MG63 (cell line): ENCODE measurements at regions not wholly inside any gene's neighbourhood (a gene's known extent, or its start where the extent isn't known, plus 50 kb on each side); places are given as distances from the start of the nearest gene placed in this dataset.
"Not testable (repeated sequence)": the region's sequence is repeated elsewhere in the genome, so short reads cannot be mapped to it uniquely, and the experiment has no call there.

ENCODE experiments used
- DNase-seq: peaks from one replicate; pipeline ENCODE4 v3.0.0-alpha.2; 2020
- H3K27me3 ChIP-seq: fragments of 250-450 bp; sonication (Bioruptor Pico); 2 replicates; pipeline ENCODE4 v1.5.1; 2020; ENCODE audit warnings: mild to moderate bottlenecking, moderate library complexity
- H3K36me3 ChIP-seq: fragments of 250-450 bp; sonication (Bioruptor Pico); 2 replicates; pipeline ENCODE4 v1.5.1; 2020; ENCODE audit warnings: mild to moderate bottlenecking, moderate library complexity
- H3K4me3 ChIP-seq: fragments of 250-450 bp; sonication (Bioruptor Pico); 2 replicates; pipeline ENCODE4 v1.5.1; 2020; ENCODE audit warnings: mild to moderate bottlenecking, moderate library complexity
- H3K9me3 ChIP-seq: fragments of 250-450 bp; sonication (Bioruptor Pico); 2 replicates; pipeline ENCODE4 v1.5.1; 2020; ENCODE audit warnings: mild to moderate bottlenecking, moderate library complexity

DNA sequence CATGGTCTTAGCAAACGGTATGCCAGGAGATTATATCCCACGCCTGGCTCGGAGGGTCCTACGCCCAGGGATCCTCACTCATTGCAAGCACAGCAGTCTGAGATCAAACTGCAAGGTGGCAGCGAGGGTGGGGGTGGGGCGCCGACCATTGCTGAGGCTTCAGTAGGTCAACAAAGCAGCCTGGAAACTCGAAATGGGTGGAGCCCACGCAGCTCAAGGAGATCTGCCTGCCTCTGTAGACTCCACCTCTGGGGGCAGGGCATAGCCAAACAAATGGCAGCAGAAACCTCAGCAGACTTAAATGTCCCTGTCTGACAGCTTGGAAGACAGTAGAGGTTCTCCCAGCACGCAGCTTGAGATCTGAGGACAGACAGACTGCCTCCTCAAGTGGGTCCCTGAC, 172.7 kb upstream of the IRAK1BP1 start:
- not testable (repeated sequence) for DNase-seq, H3K4me3 ChIP-seq, H3K9me3 ChIP-seq, H3K27me3 ChIP-seq, H3K36me3 ChIP-seq

DNA sequence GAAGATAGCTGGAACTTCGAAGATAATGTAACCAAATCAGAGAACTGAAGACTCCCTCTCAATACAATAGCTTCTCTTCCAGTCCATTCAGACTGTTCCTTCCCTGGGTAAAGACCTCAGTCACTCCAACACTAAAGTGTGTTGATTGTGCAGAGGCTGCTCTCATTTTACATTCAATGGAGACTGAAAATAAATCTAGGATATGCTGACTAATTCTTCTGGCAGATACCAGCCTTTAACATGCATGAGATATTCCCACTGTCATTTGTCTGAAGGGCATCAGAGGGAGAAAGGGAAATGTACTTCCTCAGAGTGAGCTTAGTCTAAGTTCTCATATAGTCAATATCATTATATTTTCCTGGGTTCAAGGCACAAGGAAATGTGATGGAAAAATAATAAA, 166.4 kb upstream of the IRAK1BP1 start:
- Histone ChIP-seq H3K4me3 (no peak overlapping the region), H3K27me3 (no peaks in the 10 kb centered on the region), H3K36me3 (no peaks in the 10 kb centered on the region), H3K9me3 (no peaks in the 10 kb centered on the region; the same call in 1 of the 2 replicates)
- DNase-seq: no peak

DNA sequence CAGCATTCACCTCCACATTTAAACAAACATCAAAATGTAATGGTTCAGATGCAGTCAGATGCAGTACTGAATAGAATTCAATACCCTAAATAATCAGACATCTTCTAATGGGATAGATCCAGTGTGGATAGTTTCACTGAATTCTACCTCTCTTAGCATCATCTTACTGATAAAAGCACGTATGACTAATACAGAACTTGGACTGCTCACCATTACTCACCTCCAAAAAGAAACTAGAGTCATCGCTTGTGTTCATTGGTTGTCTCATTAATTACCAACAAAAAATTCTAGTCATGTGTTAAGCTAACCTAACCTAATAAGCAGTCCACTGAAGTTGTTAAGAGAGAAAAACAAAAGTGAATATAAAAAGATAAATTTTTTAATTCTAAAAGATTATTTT, 165.9 kb upstream of the IRAK1BP1 start:
- Histone ChIP-seq H3K4me3 (no peak overlapping the region), H3K9me3 (no peaks in the 10 kb centered on the region; the same call in 1 of the 2 replicates), H3K36me3 (no peaks in the 10 kb centered on the region), H3K27me3 (no peaks in the 10 kb centered on the region)
- DNase-seq: no peak

DNA sequence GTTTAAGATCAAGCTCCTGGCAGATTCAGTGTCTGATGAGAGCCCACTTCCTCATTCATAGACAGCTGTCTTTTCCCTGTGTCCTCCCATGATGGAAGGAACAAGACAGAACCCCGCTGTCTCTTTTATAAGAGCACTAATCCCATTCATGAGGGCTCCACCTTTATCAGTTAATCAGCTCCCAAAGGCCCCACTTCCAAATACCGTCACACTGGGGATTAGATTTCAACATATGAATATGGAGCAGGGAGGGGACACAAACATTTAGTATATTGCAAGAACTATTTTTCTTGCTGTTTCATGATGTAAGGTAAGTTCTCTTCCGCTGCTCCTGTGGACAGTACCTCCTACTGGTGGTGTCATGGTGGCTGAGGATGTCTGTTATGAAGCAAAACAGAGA, 158.3 kb upstream of the IRAK1BP1 start:
- H3K9me3 ChIP-seq: no peaks in the 10 kb centered on the region
- H3K4me3 ChIP-seq: no peak overlapping the region
- no peaks in the 10 kb centered on the region for H3K27me3 ChIP-seq
- no peak for DNase-seq
- H3K36me3 ChIP-seq: no peaks in the 10 kb centered on the region

DNA sequence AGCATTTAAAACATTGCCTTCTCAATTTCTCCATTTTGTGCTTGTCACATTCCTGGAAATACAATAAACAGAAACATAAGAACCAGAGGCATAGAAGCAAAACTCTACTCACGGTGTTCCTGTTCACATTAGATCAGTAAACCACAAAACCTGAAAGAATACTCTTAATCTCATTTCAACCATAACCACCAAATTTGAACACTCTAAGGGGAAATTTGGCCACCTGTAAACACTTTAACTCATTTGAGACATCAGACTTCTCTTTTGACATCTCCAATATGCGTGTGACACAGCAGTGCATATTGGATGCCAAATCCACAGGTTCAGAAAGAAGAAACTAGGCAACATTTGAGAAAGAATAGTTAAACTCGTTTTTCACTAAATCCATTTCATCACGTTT, 153.8 kb upstream of the IRAK1BP1 start:
- H3K4me3 ChIP-seq: no peak overlapping the region
- H3K36me3 ChIP-seq: no peaks in the 10 kb centered on the region
- no peaks in the 10 kb centered on the region for H3K27me3 ChIP-seq
- H3K9me3 ChIP-seq: no peaks in the 10 kb centered on the region
- DNase-seq: no peak

DNA sequence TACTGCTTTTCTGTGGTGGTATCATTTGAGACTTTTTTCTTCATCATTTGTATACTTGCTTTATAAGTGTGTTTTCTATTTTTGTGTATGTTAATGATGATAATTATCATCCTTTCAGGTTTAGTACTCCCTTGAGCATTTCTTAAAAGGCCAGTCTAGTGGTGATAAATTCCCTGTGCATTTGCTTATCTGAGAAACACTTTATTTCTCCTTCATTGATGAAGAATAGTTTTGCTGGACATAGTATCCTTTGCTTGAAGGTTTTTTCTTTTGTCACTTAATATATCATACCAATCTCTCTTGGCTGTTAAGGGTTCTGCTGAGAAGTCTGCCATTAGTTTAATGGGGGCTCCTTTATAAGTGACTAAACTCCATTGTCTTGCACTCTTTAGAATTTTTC, 123.2 kb upstream of the IRAK1BP1 start:
- Histone ChIP-seq H3K36me3 (no peaks in the 10 kb centered on the region), H3K9me3 (peaks cover 25% of the 10 kb centered on the region)

DNA sequence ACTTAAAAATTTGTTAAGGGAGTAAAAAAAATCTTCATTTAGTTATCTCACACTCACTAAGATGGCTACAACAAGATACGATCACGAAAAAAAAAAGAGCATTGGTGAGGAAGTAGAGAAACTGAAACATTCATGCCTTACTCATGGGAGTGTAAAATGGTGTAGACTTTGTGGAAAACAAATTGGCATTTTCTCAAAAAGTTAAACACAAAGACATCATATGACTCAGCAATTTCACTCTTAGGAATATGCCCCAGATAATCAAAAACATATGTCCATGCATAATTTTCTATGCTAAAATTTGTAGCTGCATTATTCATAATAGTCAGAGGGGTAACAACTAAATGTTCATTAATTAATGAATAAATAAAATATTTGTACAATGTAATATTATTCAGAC, 120.9 kb upstream of the IRAK1BP1 start:
- Histone ChIP-seq H3K9me3 (peaks cover 25% of the 10 kb centered on the region), H3K36me3 (no peaks in the 10 kb centered on the region)
- DNase-seq: no peak

More for the DNA sequence above, 123.2 kb upstream of the IRAK1BP1 start:
- DNase-seq: no peak
- Histone ChIP-seq H3K27me3 (no peaks in the 10 kb centered on the region), H3K4me3 (no peak overlapping the region)

DNA sequence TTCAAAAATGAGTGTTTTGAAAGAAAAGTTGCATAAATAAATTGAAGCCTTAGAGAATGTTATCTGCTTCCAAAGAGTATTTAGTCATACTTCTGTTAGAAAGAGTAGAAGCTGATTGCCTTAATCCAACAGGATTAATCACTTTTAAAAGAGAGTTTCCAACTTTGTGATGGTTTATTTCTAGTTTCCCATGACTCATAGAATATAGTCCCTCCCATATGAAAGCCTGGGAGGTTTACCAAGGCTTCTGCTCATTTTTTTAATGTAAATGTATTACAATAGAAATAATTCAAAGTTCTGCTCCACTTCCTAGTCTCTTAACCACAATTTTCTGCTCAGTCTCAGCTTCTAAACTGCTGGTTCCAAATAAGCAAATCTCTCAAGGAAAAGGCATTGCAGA, 118.0 kb upstream of the IRAK1BP1 start:
- H3K9me3 ChIP-seq: peaks cover 21% of the 10 kb centered on the region
- no peak for DNase-seq
- no peaks in the 10 kb centered on the region for H3K36me3 ChIP-seq
- H3K27me3 ChIP-seq: no peaks in the 10 kb centered on the region
- H3K4me3 ChIP-seq: no peak overlapping the region

More for the DNA sequence above, 120.9 kb upstream of the IRAK1BP1 start:
- Histone ChIP-seq H3K4me3 (no peak overlapping the region), H3K27me3 (no peaks in the 10 kb centered on the region)

DNA sequence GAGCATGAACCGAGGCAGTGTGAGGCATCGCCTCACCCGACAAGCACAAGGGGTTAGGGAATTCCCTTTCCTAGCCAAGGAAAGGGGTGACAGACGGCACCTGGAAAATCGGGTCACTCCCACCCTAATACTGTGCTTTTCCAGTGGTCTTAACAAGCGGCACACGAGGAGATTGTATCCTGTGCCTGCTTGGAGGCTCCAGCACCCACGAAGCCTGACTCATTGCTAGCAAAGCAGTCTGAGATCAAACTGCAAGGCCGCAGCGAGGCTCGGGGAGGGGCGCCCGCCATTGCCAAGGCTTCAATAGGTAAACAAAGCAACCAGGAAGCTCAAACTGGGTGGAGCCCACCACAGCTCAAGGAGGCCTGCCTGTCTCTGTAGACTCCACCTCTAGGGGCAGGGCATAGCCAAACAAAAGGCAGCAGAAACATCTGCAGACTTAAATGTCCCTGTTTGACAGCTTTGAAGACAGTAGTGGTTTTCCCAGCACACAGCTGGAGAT, 109.0 kb upstream of the IRAK1BP1 start:
- H3K27me3 ChIP-seq, H3K4me3 ChIP-seq, H3K36me3 ChIP-seq, DNase-seq, H3K9me3 ChIP-seq: not testable (repeated sequence)

DNA sequence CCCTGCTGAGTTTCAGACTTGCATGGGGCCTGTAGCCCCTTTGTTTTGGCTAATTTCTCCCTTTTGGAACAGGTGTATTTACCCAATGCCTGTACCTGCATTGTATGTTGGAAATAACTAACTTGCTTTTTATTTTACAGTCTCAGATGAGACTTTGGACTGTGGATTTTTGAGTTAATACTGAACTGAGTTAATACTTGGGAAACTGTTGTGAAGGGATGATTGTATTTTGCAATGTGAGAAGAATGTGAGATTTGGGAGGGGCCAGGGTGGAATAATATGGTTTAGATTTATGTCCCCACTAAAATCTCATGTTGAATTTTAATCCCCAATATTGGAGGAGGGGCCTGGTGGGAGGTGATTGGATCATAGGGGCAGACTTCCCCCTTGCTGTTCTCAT, 99.1 kb upstream of the IRAK1BP1 start:
- Histone ChIP-seq H3K36me3 (no peaks in the 10 kb centered on the region), H3K27me3 (no peaks in the 10 kb centered on the region), H3K9me3 (no peaks in the 10 kb centered on the region), H3K4me3 (no peak overlapping the region)
- no peak for DNase-seq

DNA sequence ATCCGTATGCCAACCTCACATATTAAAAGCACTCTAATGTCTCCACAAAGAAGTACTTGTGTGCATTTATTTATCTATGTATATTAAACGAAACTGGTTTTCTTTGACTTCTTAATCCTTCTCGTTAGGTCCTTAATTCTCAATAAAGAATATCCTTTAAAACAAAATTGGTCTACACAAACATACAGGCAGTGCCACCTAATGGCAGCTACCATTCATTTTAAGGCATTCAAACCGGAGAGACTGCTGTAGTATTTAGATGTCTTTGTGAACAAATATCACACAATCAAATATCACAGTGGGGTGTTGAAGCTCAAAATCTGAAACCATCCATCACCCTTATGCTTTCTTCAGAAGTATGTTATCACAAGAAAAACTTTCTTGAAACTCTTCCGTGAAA, 96.6 kb upstream of the IRAK1BP1 start:
- Histone ChIP-seq H3K27me3 (no peaks in the 10 kb centered on the region), H3K9me3 (no peaks in the 10 kb centered on the region), H3K4me3 (no peak overlapping the region), H3K36me3 (no peaks in the 10 kb centered on the region)
- no peak for DNase-seq

DNA sequence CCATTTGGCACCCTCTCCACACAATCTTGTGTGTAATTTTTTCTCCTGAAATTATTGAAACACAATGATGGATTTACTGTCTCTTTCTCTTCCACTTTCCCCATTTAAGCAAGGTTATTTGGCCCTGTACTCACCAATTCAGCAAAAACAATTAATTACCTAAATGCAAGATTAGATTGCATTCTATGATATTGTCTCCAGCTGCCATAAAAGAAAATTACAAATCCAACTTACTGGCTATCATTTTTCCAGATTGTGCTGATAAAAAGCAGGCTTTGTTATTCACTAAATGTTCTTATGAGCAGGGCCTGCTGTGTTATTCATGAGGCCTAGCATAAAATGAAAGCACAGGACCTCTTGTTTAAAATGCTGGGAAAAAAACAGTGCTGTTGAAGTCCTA, 95.8 kb upstream of the IRAK1BP1 start:
- no peak for DNase-seq
- no peaks in the 10 kb centered on the region for H3K36me3 ChIP-seq
- H3K4me3 ChIP-seq: no peak overlapping the region
- no peaks in the 10 kb centered on the region for H3K9me3 ChIP-seq
- no peaks in the 10 kb centered on the region for H3K27me3 ChIP-seq

DNA sequence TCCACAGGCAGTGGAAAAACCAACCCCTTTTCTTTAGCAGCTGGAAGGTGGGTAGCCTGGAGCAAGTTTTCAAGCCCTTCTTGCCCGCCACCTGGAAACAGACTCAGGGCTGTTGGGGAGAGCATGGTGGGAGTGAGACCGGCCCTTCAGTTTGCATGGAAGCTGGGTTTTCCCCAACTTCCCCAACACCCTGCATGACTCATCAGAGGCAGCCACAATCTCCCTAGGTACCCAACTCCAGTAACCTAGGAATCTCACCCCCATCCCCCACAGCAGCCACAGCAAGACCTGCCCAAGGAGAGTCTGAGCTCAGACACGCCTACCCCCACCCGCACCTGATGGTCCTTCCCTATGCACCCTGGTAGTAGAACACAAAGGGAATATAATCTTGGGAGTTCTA, 86.3 kb upstream of the IRAK1BP1 start:
- no peak for DNase-seq
- no peaks in the 10 kb centered on the region for H3K27me3 ChIP-seq

DNA sequence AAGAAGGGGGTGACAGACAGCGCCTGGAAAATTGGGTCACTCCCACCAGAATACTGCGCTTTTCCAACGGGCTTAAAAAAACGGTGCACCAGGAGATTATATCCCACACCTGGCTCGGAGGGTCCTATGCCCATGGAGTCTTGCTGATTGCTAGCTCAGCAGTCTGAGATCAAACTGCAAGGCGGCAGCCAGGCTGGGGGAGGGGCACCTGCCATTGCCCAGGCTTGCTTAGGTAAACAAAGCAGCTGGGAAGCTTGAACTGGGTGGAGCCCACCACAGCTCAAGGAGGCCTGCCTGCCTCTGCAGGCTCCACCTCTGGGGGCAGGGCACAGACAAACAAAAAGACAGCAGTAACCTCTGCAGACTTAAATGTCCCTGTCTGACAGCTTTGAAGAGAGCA, 84.0 kb upstream of the IRAK1BP1 start:
- H3K9me3 ChIP-seq, DNase-seq, H3K27me3 ChIP-seq, H3K36me3 ChIP-seq, H3K4me3 ChIP-seq: not testable (repeated sequence)

More for the DNA sequence above, 86.3 kb upstream of the IRAK1BP1 start:
- Histone ChIP-seq H3K9me3 (no peaks in the 10 kb centered on the region), H3K4me3 (no peak overlapping the region), H3K36me3 (no peaks in the 10 kb centered on the region)

DNA sequence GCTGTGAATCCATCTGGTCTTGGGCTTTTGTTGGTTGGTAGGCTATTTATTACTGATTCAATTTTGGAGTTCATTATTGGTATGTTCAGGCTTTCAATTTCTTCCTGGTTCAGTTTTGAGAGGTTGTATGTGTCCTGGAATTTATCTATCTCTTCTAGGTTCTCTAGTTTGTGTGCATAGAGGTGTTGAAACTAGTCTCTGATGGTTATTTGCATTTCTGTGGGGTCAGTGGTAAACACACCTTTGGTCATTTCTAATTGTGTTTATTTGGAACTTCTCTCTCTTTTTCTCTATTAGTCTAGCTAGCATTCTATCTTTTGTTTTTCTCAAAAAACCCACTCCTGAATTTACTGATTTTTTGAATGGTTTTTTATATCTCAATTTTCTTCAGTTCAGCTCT, 70.1 kb upstream of the IRAK1BP1 start:
- no peak for DNase-seq
- Histone ChIP-seq H3K27me3 (no peaks in the 10 kb centered on the region), H3K9me3 (peaks cover 5% of the 10 kb centered on the region; the same call in 1 of the 2 replicates), H3K4me3 (no peak overlapping the region), H3K36me3 (no peaks in the 10 kb centered on the region)

DNA sequence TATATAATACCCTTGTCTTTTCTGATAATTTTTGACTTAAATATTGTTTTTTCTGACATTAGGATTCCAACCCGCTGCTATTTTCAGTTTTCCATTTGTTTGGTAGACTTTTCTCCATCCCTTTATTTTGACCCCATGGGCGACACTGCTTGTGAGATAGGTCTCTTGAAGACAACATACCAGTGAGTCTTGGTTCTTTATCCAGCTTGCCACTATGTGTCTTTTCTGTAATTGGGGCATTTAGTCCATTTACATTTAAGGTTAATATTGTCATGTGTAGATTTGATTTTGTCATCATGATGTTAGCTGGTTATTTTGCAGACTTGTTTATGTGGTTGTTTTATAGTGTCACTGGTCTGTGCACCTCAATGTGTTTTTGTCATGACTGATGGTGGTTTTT, 67.7 kb upstream of the IRAK1BP1 start:
- no peak for DNase-seq
- Histone ChIP-seq H3K9me3 (peaks cover 7% of the 10 kb centered on the region), H3K36me3 (no peaks in the 10 kb centered on the region), H3K4me3 (no peak overlapping the region), H3K27me3 (no peaks in the 10 kb centered on the region)

DNA sequence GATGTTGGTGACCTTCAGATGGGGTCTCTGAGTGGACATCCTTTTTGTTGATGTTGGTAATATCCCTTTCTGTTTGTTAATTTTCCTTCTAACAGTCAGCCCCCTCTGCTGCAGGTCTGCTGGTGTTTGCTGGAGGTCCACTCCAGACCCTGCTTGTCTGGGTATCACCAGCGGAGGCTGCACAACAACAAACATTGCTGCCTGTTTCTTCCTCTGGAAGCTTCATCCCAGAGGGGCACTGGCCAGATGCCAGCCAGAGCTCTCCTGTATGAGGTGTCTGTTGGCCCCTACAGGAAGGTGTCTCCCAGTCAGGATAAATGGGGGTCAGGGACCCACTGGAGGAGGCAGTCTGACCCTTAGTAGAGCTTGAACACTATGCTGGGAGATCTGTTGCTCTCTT, 60.6 kb upstream of the IRAK1BP1 start:
- H3K36me3 ChIP-seq, H3K4me3 ChIP-seq, DNase-seq, H3K27me3 ChIP-seq, H3K9me3 ChIP-seq: not testable (repeated sequence)

DNA sequence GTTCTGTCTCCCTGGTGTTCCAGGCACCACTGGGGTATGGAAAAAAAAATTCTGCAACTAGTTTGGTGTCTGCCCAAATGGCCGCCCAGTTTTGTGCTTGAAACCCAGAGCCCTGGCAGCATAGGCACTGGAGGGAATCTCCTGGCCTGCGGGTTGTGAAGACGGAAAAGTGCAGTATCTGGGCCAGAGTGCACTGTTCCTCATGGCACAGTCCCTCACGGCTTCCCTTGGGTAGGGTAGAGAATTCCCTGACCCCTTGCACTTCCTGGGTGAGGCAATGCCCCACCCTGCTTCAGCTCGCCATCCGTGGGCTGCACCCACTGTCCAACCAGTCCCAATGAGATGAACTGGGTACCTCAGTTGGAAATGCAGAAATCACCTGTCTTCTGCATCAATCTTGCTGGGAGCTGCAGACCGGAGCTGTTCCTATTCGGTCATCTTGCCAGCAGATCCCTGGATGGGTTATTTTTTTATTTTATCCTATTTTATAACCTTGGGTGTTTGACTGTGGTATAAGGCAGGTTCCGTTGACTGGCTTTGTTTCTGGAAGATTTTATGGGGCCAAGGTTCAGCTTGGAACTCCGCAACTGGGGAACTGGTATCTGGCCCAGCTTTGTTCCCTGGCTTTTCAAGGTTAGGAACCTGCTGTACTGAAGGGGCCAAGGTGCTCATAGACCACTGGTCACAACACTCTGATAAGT, 59.5 kb upstream of the IRAK1BP1 start:
- not testable (repeated sequence) for DNase-seq, H3K36me3 ChIP-seq, H3K9me3 ChIP-seq, H3K4me3 ChIP-seq, H3K27me3 ChIP-seq
